ENCODE measurements at regions not wholly inside any gene's neighbourhood (a gene's known extent, or its start where the extent isn't known, plus 50 kb on each side); places are given as distances from the start of the nearest gene placed in this dataset.

- TF ChIP-seq CTCF (IDR thresholded peaks at IDR 0.05), result peak in 5 of 7 experiments; percentile 11 to 40 (median 17)
- TF ChIP-seq POLR2A (IDR thresholded peaks at IDR 0.05), result no peak
- TF ChIP-seq EP300 (IDR thresholded peaks at IDR 0.05), result no peak
Observed at GRCh38 chr6:145028144-145028818, 707.0 kb downstream of the EPM2A start.
